ENCODE measurements at regions not wholly inside any gene's neighbourhood (a gene's known extent, or its start where the extent isn't known, plus 50 kb on each side); places are given as distances from the start of the nearest gene placed in this dataset.

GRCh38 chr7:11252705-11253272 lies 279.1 kb downstream of the PHF14 start:
- DNase-seq (ENCODE audit: low spot score) = no peak
- WGBS = 69% methylated on average over 3 of the region's 3 CpGs
- Histone ChIP-seq H3K27ac (no peak overlapping the region), H3K36me3 (no peaks in the 10 kb centered on the region), H3K4me1 (replicated peaks) (no peaks in the 10 kb centered on the region), H3K9me3 (no peaks in the 10 kb centered on the region), H3K27me3 (replicated peaks; ENCODE audit: insufficient read depth) (no peaks in the 10 kb centered on the region), H3K4me3 (no peak overlapping the region)
- TF ChIP-seq POLR2AphosphoS5 (IDR thresholded peaks at IDR 0.05) = no peak
- TF ChIP-seq POLR2A (IDR thresholded peaks at IDR 0.05) = no peak
- TF ChIP-seq, protein P1, sequence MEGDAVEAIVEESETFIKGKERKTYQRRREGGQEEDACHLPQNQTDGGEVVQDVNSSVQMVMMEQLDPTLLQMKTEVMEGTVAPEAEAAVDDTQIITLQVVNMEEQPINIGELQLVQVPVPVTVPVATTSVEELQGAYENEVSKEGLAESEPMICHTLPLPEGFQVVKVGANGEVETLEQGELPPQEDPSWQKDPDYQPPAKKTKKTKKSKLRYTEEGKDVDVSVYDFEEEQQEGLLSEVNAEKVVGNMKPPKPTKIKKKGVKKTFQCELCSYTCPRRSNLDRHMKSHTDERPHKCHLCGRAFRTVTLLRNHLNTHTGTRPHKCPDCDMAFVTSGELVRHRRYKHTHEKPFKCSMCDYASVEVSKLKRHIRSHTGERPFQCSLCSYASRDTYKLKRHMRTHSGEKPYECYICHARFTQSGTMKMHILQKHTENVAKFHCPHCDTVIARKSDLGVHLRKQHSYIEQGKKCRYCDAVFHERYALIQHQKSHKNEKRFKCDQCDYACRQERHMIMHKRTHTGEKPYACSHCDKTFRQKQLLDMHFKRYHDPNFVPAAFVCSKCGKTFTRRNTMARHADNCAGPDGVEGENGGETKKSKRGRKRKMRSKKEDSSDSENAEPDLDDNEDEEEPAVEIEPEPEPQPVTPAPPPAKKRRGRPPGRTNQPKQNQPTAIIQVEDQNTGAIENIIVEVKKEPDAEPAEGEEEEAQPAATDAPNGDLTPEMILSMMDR (IDR thresholded peaks at IDR 0.05) = no peak
- intact Hi-C loops (cut with DNase I) = no loop called here

DNA sequence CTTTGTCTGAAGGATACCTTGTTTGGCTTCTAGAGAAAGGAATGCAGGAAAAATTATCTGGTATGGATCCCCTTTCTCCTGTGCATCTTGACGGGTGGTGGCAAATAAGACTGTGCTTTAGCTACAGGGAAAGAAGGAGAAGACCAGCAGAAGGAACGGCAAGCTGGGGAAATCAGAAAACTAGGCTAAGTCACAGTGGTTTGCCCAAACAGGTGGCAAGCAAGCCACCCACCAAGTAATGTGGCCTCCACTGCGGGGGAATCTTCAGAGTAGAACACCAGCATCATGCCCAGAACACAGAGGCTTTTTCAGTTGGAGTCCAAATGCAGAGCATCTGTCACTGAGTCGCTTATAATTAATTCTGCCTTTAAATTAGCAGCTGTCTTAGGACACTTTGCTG lies 282.8 kb downstream of the PHF14 start:
- Histone ChIP-seq H3K4me1 (replicated peaks) (no peaks in the 10 kb centered on the region), H3K27ac (no peak overlapping the region), H3K9me3 (no peaks in the 10 kb centered on the region), H3K36me3 (no peaks in the 10 kb centered on the region), H3K4me3 (no peak overlapping the region), H3K27me3 (replicated peaks; ENCODE audit: insufficient read depth) (no peaks in the 10 kb centered on the region)
- DNase-seq (ENCODE audit: low spot score) = no peak
- 88% methylated on average over 4 of the region's 4 CpGs for WGBS
- no peak for TF ChIP-seq POLR2A (IDR thresholded peaks at IDR 0.05)
- TF ChIP-seq, protein P1 (IDR thresholded peaks at IDR 0.05) = no peak
- TF ChIP-seq POLR2AphosphoS5 (IDR thresholded peaks at IDR 0.05) = no peak
- intact Hi-C loops (cut with DNase I) = no loop called here

DNA sequence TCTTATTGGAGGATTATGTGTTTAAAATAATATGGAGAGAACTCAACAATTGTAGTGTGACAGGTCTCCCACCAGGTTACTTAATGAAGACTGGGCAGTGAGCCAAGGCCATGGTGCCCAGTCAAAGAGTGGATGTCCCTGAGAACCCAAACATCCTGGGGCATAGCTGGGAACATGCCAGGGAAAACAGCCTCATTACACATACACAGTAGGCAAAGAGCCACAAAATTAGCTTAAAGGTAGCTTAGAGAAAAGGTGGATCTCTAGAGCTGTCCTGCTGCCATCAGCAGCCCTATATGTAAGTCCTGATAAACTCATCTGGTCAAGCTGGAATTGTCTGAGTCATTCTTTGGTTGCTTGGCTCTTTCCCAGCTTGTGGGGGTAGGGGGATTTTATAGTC lies 287.8 kb downstream of the PHF14 start:
- H3K9me3 ChIP-seq = no peaks in the 10 kb centered on the region
- H3K4me1 ChIP-seq (replicated peaks) = no peaks in the 10 kb centered on the region
- peak; percentile 39 for DNase-seq (ENCODE audit: low spot score)

GRCh38 chr7:11266101-11266500 lies 292.4 kb downstream of the PHF14 start:
- no peak overlapping the region for H3K4me3 ChIP-seq
- no peaks in the 10 kb centered on the region for H3K9me3 ChIP-seq
- no peak for DNase-seq (ENCODE audit: low spot score)
- no peaks in the 10 kb centered on the region for H3K27me3 ChIP-seq (replicated peaks; ENCODE audit: insufficient read depth)
- intact Hi-C loops (cut with DNase I) = no loop called here
- 38% methylated on average over 2 of the region's 2 CpGs for WGBS
- no peaks in the 10 kb centered on the region for H3K36me3 ChIP-seq
- TF ChIP-seq, protein P1 (IDR thresholded peaks at IDR 0.05) = no peak
- no peak for TF ChIP-seq POLR2A (IDR thresholded peaks at IDR 0.05)
- no peak for TF ChIP-seq POLR2AphosphoS5 (IDR thresholded peaks at IDR 0.05)
- no peak overlapping the region for H3K27ac ChIP-seq
- H3K4me1 ChIP-seq (replicated peaks) = no peaks in the 10 kb centered on the region

More for the DNA sequence above, 287.8 kb downstream of the PHF14 start:
- Histone ChIP-seq H3K27me3 (replicated peaks; ENCODE audit: insufficient read depth) (no peaks in the 10 kb centered on the region), H3K36me3 (no peaks in the 10 kb centered on the region), H3K27ac (no peak overlapping the region), H3K4me3 (no peak overlapping the region)
- intact Hi-C loops (cut with DNase I) = no loop called here
- TF ChIP-seq POLR2AphosphoS5 (IDR thresholded peaks at IDR 0.05) = no peak
- TF ChIP-seq, protein P1 (IDR thresholded peaks at IDR 0.05) = no peak
- no peak for TF ChIP-seq POLR2A (IDR thresholded peaks at IDR 0.05)

GRCh38 chr7:11272352-11272751 lies 298.7 kb downstream of the PHF14 start:
- WGBS = 45% methylated on average over 2 of the region's 2 CpGs
- Histone ChIP-seq H3K27ac (no peak overlapping the region), H3K36me3 (no peaks in the 10 kb centered on the region), H3K4me3 (no peak overlapping the region), H3K9me3 (no peaks in the 10 kb centered on the region), H3K27me3 (replicated peaks; ENCODE audit: insufficient read depth) (no peaks in the 10 kb centered on the region), H3K4me1 (replicated peaks) (no peaks in the 10 kb centered on the region)
- TF ChIP-seq POLR2AphosphoS5 (IDR thresholded peaks at IDR 0.05) (no peak), POLR2A (IDR thresholded peaks at IDR 0.05) (no peak)
- TF ChIP-seq, protein P1 (IDR thresholded peaks at IDR 0.05) = no peak
- no peak for DNase-seq (ENCODE audit: low spot score)
- intact Hi-C loops (cut with DNase I) = no loop called here
